A673 (cell line): ENCODE measurements at regions not wholly inside any gene's neighbourhood (a gene's known extent, or its start where the extent isn't known, plus 50 kb on each side); places are given as distances from the start of the nearest gene placed in this dataset.

Experiments used
- CTCF ChIP-seq: fragments of 300-800, 200-600 bp; sonication (generic); conservative IDR thresholded peaks from 2 replicates; pipeline ENCODE4 v1.5.1; 2017; ENCODE audit warnings: low read depth, mild to moderate bottlenecking, antibody characterized with exemption, low read length, moderate library complexity, mixed read lengths
- EZH2 ChIP-seq: fragments of 200-600 bp; sonication (generic); IDR thresholded peaks from 2 replicates; pipeline ENCODE4 v1.6.1; 2017; ENCODE audit warnings: borderline replicate concordance, low read depth, mild to moderate bottlenecking, mixed read lengths, antibody characterized with exemption, low read length; ENCODE audit not compliant: poor library complexity, severe bottlenecking

GRCh38 chr10:71014021-71014805 lies 125.8 kb upstream of the PCBD1 start:
- TF ChIP-seq CTCF (no peak), EZH2 (no peak)
